ENCODE measurements at regions not wholly inside any gene's neighbourhood (a gene's known extent, or its start where the extent isn't known, plus 50 kb on each side); places are given as distances from the start of the nearest gene placed in this dataset.

- TF ChIP-seq EZH2 (IDR thresholded peaks at IDR 0.05; ENCODE audit: insufficient read depth, poor library complexity, severe bottlenecking), result no peak
- TF ChIP-seq EZH2phosphoT487 (IDR thresholded peaks at IDR 0.05; ENCODE audit: insufficient read depth, low read depth), result no peak
These were observed 285.1 kb upstream of the TMEM132C start for GRCh38 chr12:127981875-127982274.

Data from GM23248 (cell line).